Natural killer cell treated with Interleukin-12 subunit alpha and Interleukin-12 subunit beta and Interleukin-15 and Interleukin-18, amount 100 ng/mL, for 72 hours (primary cell): ENCODE measurements at regions not wholly inside any gene's neighbourhood (a gene's known extent, or its start where the extent isn't known, plus 50 kb on each side); places are given as distances from the start of the nearest gene placed in this dataset.

ENCODE experiments used
- ATAC-seq, 2 donors: fragments of 150-1000 bp; cut with Tn5 transposase in 1 of 2; sonication (Bioruptor Pico), chemical (Tn5 transposase) in 1 of 2; 2 replicates each; pipeline ENCODE4 v1.10.0; 2021
- DNase-seq: peaks from one replicate; pipeline ENCODE4 v3.0.0; 2022; ENCODE audit warnings: low spot score
- H3K27ac Mint-ChIP-seq, 2 donors: 1 replicate in 1 of 2; 2 replicates in 1 of 2; pipeline ENCODE4 v1.8.0; 2022; ENCODE audit warnings: mixed read lengths in 2 of 2, mild to moderate bottlenecking in 1 of 2, moderate library complexity in 1 of 2
- H3K27me3 Mint-ChIP-seq, 2 donors: 1 replicate in 1 of 2; 2 replicates in 1 of 2; pipeline ENCODE4 v1.8.0; 2022; ENCODE audit warnings: mixed read lengths in 2 of 2
- H3K36me3 Mint-ChIP-seq: one replicate; pipeline ENCODE4 v1.8.0; 2022; ENCODE audit warnings: mixed read lengths
- H3K4me1 Mint-ChIP-seq, 2 donors: 1 replicate in 1 of 2; 2 replicates in 1 of 2; pipeline ENCODE4 v1.8.0; 2022; ENCODE audit warnings: low read depth in 2 of 2, mixed read lengths in 2 of 2, mild to moderate bottlenecking in 1 of 2
- H3K4me3 Mint-ChIP-seq: one replicate; pipeline ENCODE4 v1.8.0; 2022; ENCODE audit warnings: mixed read lengths
- H3K9me3 Mint-ChIP-seq: 2 replicates; pipeline ENCODE4 v1.8.0; 2022; ENCODE audit warnings: mixed read lengths

GRCh38 chr15:100735129-100736053 is 133.0 kb downstream of the ASB7 start:
- H3K36me3 Mint-ChIP-seq = no peaks in the 10 kb centered on the region
- H3K27ac Mint-ChIP-seq = no peak overlapping the region
- no peaks in the 10 kb centered on the region for H3K9me3 Mint-ChIP-seq
- no peaks in the 10 kb centered on the region for H3K4me1 Mint-ChIP-seq
- ATAC-seq (no peak), DNase-seq (no peak)
- H3K4me3 Mint-ChIP-seq = no peak overlapping the region
- no peaks in the 10 kb centered on the region for H3K27me3 Mint-ChIP-seq

DNA sequence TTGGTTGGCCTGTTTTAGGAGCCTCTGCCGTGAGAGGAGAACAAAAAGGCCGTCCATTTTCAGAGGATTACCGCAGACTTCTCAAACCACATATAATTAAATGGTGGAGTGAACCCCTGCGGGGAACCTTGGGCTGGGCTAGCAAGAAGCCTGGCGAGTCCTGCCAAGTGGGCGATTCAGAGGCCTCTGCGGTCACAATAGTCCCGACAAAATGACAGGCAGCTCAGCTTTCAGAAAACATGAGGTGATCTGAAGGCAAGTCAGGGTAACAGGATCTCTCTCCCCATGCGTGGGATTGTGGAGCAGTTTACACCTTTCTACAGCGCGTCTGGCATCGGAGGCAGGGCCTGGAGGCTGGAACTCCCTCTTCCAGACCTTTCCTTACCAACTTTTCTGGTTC is 134.8 kb downstream of the ASB7 start:
- Mint-ChIP-seq H3K4me1 (no peaks in the 10 kb centered on the region), H3K36me3 (no peaks in the 10 kb centered on the region), H3K27me3 (peaks cover 5 to 11% of the 10 kb centered on the region in 2 donors)

GRCh38 chr15:100738614-100739013 is 136.2 kb downstream of the ASB7 start:
- Mint-ChIP-seq H3K4me3 (no peak overlapping the region), H3K27ac (no peak overlapping the region), H3K4me1 (no peaks in the 10 kb centered on the region), H3K36me3 (no peaks in the 10 kb centered on the region), H3K9me3 (no peaks in the 10 kb centered on the region), H3K27me3 (peaks cover 11 to 23% of the 10 kb centered on the region in 2 donors)
- DNase-seq (no peak), ATAC-seq (no peak)

More for the DNA sequence above, 134.8 kb downstream of the ASB7 start:
- ATAC-seq (no peak), DNase-seq (no peak)
- Mint-ChIP-seq H3K27ac (no peak overlapping the region), H3K4me3 (no peak overlapping the region), H3K9me3 (no peaks in the 10 kb centered on the region)

DNA sequence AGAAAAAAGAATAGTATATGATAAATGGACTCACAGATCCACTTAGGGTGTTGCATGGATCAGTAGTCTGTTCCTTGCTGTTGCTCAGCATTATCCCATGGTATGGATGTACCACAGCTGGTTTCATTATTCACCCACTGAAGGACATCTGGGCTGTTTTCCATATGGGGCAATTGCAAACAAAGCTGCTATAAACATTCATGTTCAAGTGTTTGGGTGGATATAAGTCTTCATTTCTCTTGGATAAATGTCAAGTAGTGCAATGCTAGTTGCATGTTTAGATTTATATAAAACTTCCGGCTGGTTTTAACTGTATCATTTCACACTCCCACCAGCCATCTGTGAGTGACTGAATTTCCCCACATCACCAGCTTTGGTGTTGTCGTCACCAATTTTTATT is 137.7 kb downstream of the ASB7 start:
- H3K36me3 Mint-ChIP-seq = no peaks in the 10 kb centered on the region
- H3K27ac Mint-ChIP-seq = no peak overlapping the region
- H3K9me3 Mint-ChIP-seq = no peaks in the 10 kb centered on the region
- ATAC-seq (no peak), DNase-seq (no peak)
- H3K4me1 Mint-ChIP-seq = no peaks in the 10 kb centered on the region
- H3K4me3 Mint-ChIP-seq = no peak overlapping the region
- H3K27me3 Mint-ChIP-seq = peaks cover 16 to 38% of the 10 kb centered on the region in 2 donors

- H3K9me3 Mint-ChIP-seq = peaks cover 10% of the 10 kb centered on the region
- no peak for ATAC-seq
- no peak for DNase-seq
- H3K4me3 Mint-ChIP-seq = no peak overlapping the region
- no peak overlapping the region for H3K27ac Mint-ChIP-seq
- H3K4me1 Mint-ChIP-seq = no peaks in the 10 kb centered on the region
- H3K27me3 Mint-ChIP-seq = peaks cover 46 to 58% of the 10 kb centered on the region in 2 donors
- H3K36me3 Mint-ChIP-seq = peaks cover 15% of the 10 kb centered on the region
Observed at GRCh38 chr15:100751585-100751984, 128.0 kb upstream of the ALDH1A3 start.

- H3K27ac Mint-ChIP-seq = no peak overlapping the region
- no peak overlapping the region for H3K4me3 Mint-ChIP-seq
- ATAC-seq = no peak
- peaks cover 2% of the 10 kb centered on the region for H3K9me3 Mint-ChIP-seq
- no peak for DNase-seq
- H3K4me1 Mint-ChIP-seq = no peaks in the 10 kb centered on the region
- H3K36me3 Mint-ChIP-seq = peaks cover 1% of the 10 kb centered on the region
- peaks cover 39 to 50% of the 10 kb centered on the region in 2 donors for H3K27me3 Mint-ChIP-seq
Observed at GRCh38 chr15:100753503-100753902, 126.1 kb upstream of the ALDH1A3 start.

DNA sequence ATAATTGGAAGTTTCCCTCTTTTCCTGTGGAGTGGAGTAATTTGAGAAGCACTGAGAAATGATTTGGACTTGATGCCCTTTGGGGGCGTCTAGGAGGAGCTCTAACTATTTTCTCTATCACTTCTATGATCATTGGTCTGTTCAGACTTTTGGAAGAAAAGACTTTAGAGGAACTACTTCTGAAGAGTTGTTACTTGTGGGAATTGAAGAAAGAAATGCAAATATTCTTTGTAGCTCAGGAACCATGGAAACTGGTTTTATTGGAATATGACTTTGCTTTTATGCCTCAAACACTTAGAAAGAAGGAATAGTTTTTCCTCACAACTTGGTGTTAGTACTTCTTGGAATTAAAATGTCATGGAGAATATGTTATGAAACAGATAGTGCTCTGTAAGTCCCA is 122.0 kb upstream of the ALDH1A3 start:
- no peak overlapping the region for H3K4me3 Mint-ChIP-seq
- peaks cover 40 to 41% of the 10 kb centered on the region in 2 donors for H3K27me3 Mint-ChIP-seq
- no peak for ATAC-seq
- H3K9me3 Mint-ChIP-seq = no peaks in the 10 kb centered on the region
- no peaks in the 10 kb centered on the region for H3K36me3 Mint-ChIP-seq
- no peak for DNase-seq
- H3K27ac Mint-ChIP-seq = no peak overlapping the region
- H3K4me1 Mint-ChIP-seq = no peaks in the 10 kb centered on the region

GRCh38 chr15:100758555-100758954 is 121.1 kb upstream of the ALDH1A3 start:
- no peaks in the 10 kb centered on the region for H3K36me3 Mint-ChIP-seq
- ATAC-seq = no peak

DNA sequence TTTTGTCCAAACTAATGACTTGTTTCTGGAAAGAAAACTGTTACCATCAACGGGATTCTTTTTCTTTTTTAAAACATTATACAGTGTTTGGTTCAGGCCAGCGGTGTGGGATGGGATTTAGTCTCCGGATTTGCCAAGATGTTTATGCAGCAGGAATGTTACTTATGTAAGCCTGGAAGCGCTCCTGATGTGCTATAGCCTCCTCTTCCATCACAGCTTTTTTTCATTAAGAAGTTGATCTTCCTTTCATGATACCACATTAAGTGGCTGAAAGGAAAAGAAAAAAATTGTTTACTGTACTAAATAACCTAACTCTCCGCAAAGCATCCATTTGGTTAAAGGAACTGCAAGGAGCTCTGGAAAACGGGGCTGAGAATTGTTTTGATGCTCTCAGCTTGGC is 120.5 kb upstream of the ALDH1A3 start:
- Mint-ChIP-seq H3K27me3 (peaks cover 32 to 38% of the 10 kb centered on the region in 2 donors), H3K9me3 (no peaks in the 10 kb centered on the region), H3K4me1 (no peaks in the 10 kb centered on the region), H3K4me3 (no peak overlapping the region), H3K36me3 (no peaks in the 10 kb centered on the region), H3K27ac (no peak overlapping the region)
- no peak for DNase-seq
- no peak for ATAC-seq

More at GRCh38 chr15:100758555-100758954, 121.1 kb upstream of the ALDH1A3 start:
- no peak for DNase-seq
- no peaks in the 10 kb centered on the region for H3K9me3 Mint-ChIP-seq
- H3K27ac Mint-ChIP-seq = no peak overlapping the region
- H3K4me1 Mint-ChIP-seq = no peaks in the 10 kb centered on the region
- peaks cover 36 to 38% of the 10 kb centered on the region in 2 donors for H3K27me3 Mint-ChIP-seq
- H3K4me3 Mint-ChIP-seq = no peak overlapping the region

GRCh38 chr15:100759698-100760356 is 119.8 kb upstream of the ALDH1A3 start:
- Mint-ChIP-seq H3K4me3 (no peak overlapping the region), H3K9me3 (no peaks in the 10 kb centered on the region), H3K27me3 (peaks cover 25 to 30% of the 10 kb centered on the region in 2 donors), H3K27ac (no peak overlapping the region), H3K36me3 (no peaks in the 10 kb centered on the region), H3K4me1 (no peaks in the 10 kb centered on the region)
- no peak for DNase-seq
- ATAC-seq = no peak

DNA sequence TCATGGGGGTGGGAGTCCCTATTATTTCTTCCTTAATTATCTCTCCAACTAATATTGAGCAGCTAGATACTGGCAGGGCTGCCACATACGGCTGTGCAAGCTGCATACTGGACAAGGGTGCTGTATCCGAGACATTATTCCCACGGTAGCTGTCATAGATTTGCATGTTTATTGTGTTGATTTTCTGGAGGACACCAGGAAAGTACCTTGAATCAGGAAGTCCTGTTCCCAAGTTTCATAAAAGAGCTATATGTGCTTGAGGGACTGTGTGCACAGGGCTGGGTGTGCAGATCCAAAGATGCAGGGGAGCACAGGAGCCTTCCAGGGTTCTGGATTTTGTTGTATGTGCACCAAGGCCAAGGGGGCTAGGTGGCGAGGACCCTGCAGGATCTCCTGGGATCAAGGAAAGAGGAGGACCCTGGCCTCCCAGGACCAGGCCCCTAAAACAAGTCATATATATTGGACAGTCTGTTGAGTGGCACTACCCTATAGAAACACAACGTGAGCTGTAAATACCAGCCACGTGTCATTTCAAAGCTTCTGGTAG is 119.2 kb upstream of the ALDH1A3 start:
- H3K27me3 Mint-ChIP-seq = peaks cover 22 to 28% of the 10 kb centered on the region in 2 donors
- ATAC-seq = no peak
- no peak for DNase-seq
- no peaks in the 10 kb centered on the region for H3K9me3 Mint-ChIP-seq
- H3K4me1 Mint-ChIP-seq = no peaks in the 10 kb centered on the region
- H3K36me3 Mint-ChIP-seq = no peaks in the 10 kb centered on the region
- no peak overlapping the region for H3K4me3 Mint-ChIP-seq
- H3K27ac Mint-ChIP-seq = no peak overlapping the region

GRCh38 chr15:100761290-100761935 is 118.2 kb upstream of the ALDH1A3 start:
- no peak for DNase-seq
- no peaks in the 10 kb centered on the region for H3K36me3 Mint-ChIP-seq
- no peaks in the 10 kb centered on the region for H3K4me1 Mint-ChIP-seq
- H3K27ac Mint-ChIP-seq = no peak overlapping the region
- peaks cover 27 to 28% of the 10 kb centered on the region in 2 donors for H3K27me3 Mint-ChIP-seq
- ATAC-seq = no peak
- H3K9me3 Mint-ChIP-seq = no peaks in the 10 kb centered on the region
- H3K4me3 Mint-ChIP-seq = no peak overlapping the region

- Mint-ChIP-seq H3K36me3 (no peaks in the 10 kb centered on the region), H3K4me3 (no peak overlapping the region), H3K4me1 (no peaks in the 10 kb centered on the region), H3K27me3 (peaks cover 23 to 24% of the 10 kb centered on the region in 2 donors), H3K9me3 (no peaks in the 10 kb centered on the region), H3K27ac (no peak overlapping the region)
- ATAC-seq = no peak
- DNase-seq = no peak
Observed at GRCh38 chr15:100762289-100762688, 117.3 kb upstream of the ALDH1A3 start.
